ENCODE measurements at regions not wholly inside any gene's neighbourhood (a gene's known extent, or its start where the extent isn't known, plus 50 kb on each side); places are given as distances from the start of the nearest gene placed in this dataset.
"Not testable (repeated sequence)": the region's sequence is repeated elsewhere in the genome, so short reads cannot be mapped to it uniquely, and the experiment has no call there.

- DNase-seq (ENCODE audit: missing footprints) (no peak), ATAC-seq (no peak)
- intact Hi-C loops (cut with DNase I): no loop called here
Observed at GRCh38 chr12:19897900-19898408, 458.7 kb downstream of the AEBP2 start.

- ATAC-seq (no peak), DNase-seq (ENCODE audit: missing footprints) (no peak)
- intact Hi-C loops (cut with DNase I): no loop called here
Observed at GRCh38 chr12:19901841-19902240, 462.5 kb downstream of the AEBP2 start.

- intact Hi-C loops (cut with DNase I): no loop called here
- ATAC-seq (no peak), DNase-seq (ENCODE audit: missing footprints) (no peak)
Observed at GRCh38 chr12:19904819-19905218, 463.5 kb upstream of the PDE3A start.

GRCh38 chr12:19908830-19909229, 459.5 kb upstream of the PDE3A start:
- no peak for DNase-seq (ENCODE audit: missing footprints)
- ATAC-seq: no peak
- intact Hi-C loops (cut with DNase I): no loop called here

- ATAC-seq: no peak
Observed at GRCh38 chr12:19909418-19909817, 458.9 kb upstream of the PDE3A start.

GRCh38 chr12:19910681-19911080, 457.7 kb upstream of the PDE3A start:
- DNase-seq (ENCODE audit: missing footprints) (no peak), ATAC-seq (no peak)
- intact Hi-C loops (cut with DNase I): loop anchor here (10.0 kb wide), 1 partner anchor 304 kb away; no protein-coding TSS in a partner anchor

More at GRCh38 chr12:19909418-19909817, 458.9 kb upstream of the PDE3A start:
- no peak for DNase-seq (ENCODE audit: missing footprints)
- intact Hi-C loops (cut with DNase I): no loop called here

- intact Hi-C loops (cut with DNase I): loop anchor here (10.0 kb wide), 1 partner anchor 302 kb away; no protein-coding TSS in a partner anchor
- DNase-seq (ENCODE audit: missing footprints): no peak
- peak; percentile 48 for ATAC-seq
Observed at GRCh38 chr12:19912991-19913390, 455.3 kb upstream of the PDE3A start.

GRCh38 chr12:19915392-19916195, 452.7 kb upstream of the PDE3A start:
- ATAC-seq: peak; percentile 70
- DNase-seq (ENCODE audit: missing footprints): no peak
- intact Hi-C loops (cut with DNase I): loop anchor here (2.0 to 10.0 kb wide), 3 partner anchors 299 to 452 kb away; partner anchors contain the start of gene PDE3A

- ATAC-seq (no peak), DNase-seq (ENCODE audit: missing footprints) (no peak)
- intact Hi-C loops (cut with DNase I): loop anchor here (2.0 to 10.0 kb wide), 3 partner anchors 299 to 451 kb away; partner anchors contain the start of gene PDE3A
Observed at GRCh38 chr12:19916196-19916753, 452.1 kb upstream of the PDE3A start.

GRCh38 chr12:19916974-19917373, 451.4 kb upstream of the PDE3A start:
- DNase-seq (ENCODE audit: missing footprints) (no peak), ATAC-seq (no peak)
- intact Hi-C loops (cut with DNase I): loop anchor here (2.0 to 10.0 kb wide), 3 partner anchors 298 to 450 kb away; partner anchors contain the start of gene PDE3A

GRCh38 chr12:19921716-19922115, 446.6 kb upstream of the PDE3A start:
- ATAC-seq; DNase-seq (ENCODE audit: missing footprints); intact Hi-C loops (cut with DNase I): not testable (repeated sequence)

GRCh38 chr12:19922717-19923116, 445.6 kb upstream of the PDE3A start:
- no peak for ATAC-seq
- intact Hi-C loops (cut with DNase I): no loop called here
- DNase-seq (ENCODE audit: missing footprints): no peak

- no peak for ATAC-seq
- intact Hi-C loops (cut with DNase I): no loop called here
- no peak for DNase-seq (ENCODE audit: missing footprints)
Observed at GRCh38 chr12:19924360-19924759, 444.0 kb upstream of the PDE3A start.

GRCh38 chr12:19925841-19926240, 442.5 kb upstream of the PDE3A start:
- intact Hi-C loops (cut with DNase I): no loop called here
- ATAC-seq: no peak
- no peak for DNase-seq (ENCODE audit: missing footprints)

GRCh38 chr12:19926266-19926665, 442.1 kb upstream of the PDE3A start:
- ATAC-seq (no peak), DNase-seq (ENCODE audit: missing footprints) (no peak)
- intact Hi-C loops (cut with DNase I): no loop called here

GRCh38 chr12:19927661-19928060, 440.7 kb upstream of the PDE3A start:
- ATAC-seq: no peak
- intact Hi-C loops (cut with DNase I): no loop called here
- DNase-seq (ENCODE audit: missing footprints): no peak

- DNase-seq (ENCODE audit: missing footprints) (no peak), ATAC-seq (no peak)
- intact Hi-C loops (cut with DNase I): no loop called here
Observed at GRCh38 chr12:19932413-19932812, 435.9 kb upstream of the PDE3A start.

- DNase-seq (ENCODE audit: missing footprints) (no peak), ATAC-seq (no peak)
- intact Hi-C loops (cut with DNase I): no loop called here
Observed at GRCh38 chr12:19933924-19934323, 434.4 kb upstream of the PDE3A start.

GRCh38 chr12:19937161-19937560, 431.2 kb upstream of the PDE3A start:
- ATAC-seq (no peak), DNase-seq (ENCODE audit: missing footprints) (no peak)
- intact Hi-C loops (cut with DNase I): no loop called here

- ATAC-seq (no peak), DNase-seq (ENCODE audit: missing footprints) (no peak)
- intact Hi-C loops (cut with DNase I): no loop called here
Observed at GRCh38 chr12:19938031-19938430, 430.3 kb upstream of the PDE3A start.

All from Right ventricle myocardium inferior (tissue), 1 donor.